Stomach (tissue), 4 donors: ENCODE measurements at regions not wholly inside any gene's neighbourhood (a gene's known extent, or its start where the extent isn't known, plus 50 kb on each side); places are given as distances from the start of the nearest gene placed in this dataset.

Experiments
- POLR2A ChIP-seq, 4 donors: fragments of 450-650 bp; IDR thresholded peaks; one replicate each; pipeline ENCODE4 v1.6.1; 2016; ENCODE audit warnings: antibody characterized with exemption in 4 of 4, control low read depth in 2 of 4, mild to moderate bottlenecking in 1 of 4, moderate library complexity in 1 of 4
- POLR2AphosphoS5 ChIP-seq, 3 donors: sonication (generic); formaldehyde crosslinking; IDR thresholded peaks; one replicate each; pipeline ENCODE4 v1.6.1; 2016; ENCODE audit warnings: antibody characterized with exemption in 3 of 3
- TF ChIP-seq, protein P1 (sequence below), 7 experiments: fragments of 450-650 bp in 4 of 7; fragments of 200-600 bp in 3 of 7; sonication (generic) in 3 of 7; IDR thresholded peaks; one replicate each; pipeline ENCODE4 v1.5.1; 2016 to 2019; ENCODE audit warnings: antibody characterized with exemption in 7 of 7, control low read depth in 2 of 7, mild to moderate bottlenecking in 1 of 7

DNA sequence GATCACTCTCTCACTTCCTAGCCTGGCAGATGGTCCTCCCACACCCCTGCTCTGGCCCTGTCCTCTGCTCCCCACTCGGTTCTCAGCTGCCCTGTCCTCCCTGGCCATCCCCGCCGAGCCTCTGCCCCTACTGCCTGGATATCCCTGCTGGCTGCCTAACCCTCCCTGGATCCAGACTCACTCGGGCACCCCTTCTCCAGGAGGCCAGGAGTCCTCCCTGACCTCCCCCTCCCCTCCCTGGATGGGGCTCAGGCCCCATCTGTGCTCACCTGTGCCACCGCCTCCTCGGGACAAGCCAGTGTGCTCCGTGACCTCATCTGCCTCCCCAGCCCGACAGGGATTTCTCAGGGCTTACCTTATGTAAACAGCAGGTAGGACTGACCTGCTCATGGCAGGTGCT is 406.1 kb downstream of the TCERG1L start:
- TF ChIP-seq POLR2A (IDR thresholded peaks at IDR 0.05) = no peak
- TF ChIP-seq, protein P1, sequence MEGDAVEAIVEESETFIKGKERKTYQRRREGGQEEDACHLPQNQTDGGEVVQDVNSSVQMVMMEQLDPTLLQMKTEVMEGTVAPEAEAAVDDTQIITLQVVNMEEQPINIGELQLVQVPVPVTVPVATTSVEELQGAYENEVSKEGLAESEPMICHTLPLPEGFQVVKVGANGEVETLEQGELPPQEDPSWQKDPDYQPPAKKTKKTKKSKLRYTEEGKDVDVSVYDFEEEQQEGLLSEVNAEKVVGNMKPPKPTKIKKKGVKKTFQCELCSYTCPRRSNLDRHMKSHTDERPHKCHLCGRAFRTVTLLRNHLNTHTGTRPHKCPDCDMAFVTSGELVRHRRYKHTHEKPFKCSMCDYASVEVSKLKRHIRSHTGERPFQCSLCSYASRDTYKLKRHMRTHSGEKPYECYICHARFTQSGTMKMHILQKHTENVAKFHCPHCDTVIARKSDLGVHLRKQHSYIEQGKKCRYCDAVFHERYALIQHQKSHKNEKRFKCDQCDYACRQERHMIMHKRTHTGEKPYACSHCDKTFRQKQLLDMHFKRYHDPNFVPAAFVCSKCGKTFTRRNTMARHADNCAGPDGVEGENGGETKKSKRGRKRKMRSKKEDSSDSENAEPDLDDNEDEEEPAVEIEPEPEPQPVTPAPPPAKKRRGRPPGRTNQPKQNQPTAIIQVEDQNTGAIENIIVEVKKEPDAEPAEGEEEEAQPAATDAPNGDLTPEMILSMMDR (IDR thresholded peaks at IDR 0.05) = no peak
- TF ChIP-seq POLR2AphosphoS5 (IDR thresholded peaks at IDR 0.05) = no peak
